Stomach (tissue), 8 donors: ENCODE measurements at regions not wholly inside any gene's neighbourhood (a gene's known extent, or its start where the extent isn't known, plus 50 kb on each side); places are given as distances from the start of the nearest gene placed in this dataset.

Experiments used
- DNase-seq, 2 donors: peaks; one replicate each; pipeline versions ENCODE4 v3.0.0 to v3.0.0-alpha.2; 2013 to 2019
- H3K27ac ChIP-seq, 5 donors: fragments of 200-600 bp in 4 of 5; sonication (generic) in 4 of 5; one replicate each; pipeline ENCODE4 v1.5.1; 2013 to 2019; ENCODE audit warnings: mild to moderate bottlenecking in 1 of 5, moderate library complexity in 1 of 5
- H3K27me3 ChIP-seq, 3 donors: fragments of 200-600 bp; sonication (generic); one replicate each; pipeline ENCODE4 v1.5.1; 2017 to 2019; ENCODE audit warnings: mixed run types in 1 of 3
- H3K36me3 ChIP-seq, 4 donors: fragments of 200-600 bp; sonication (generic); 1 replicate in 3 of 4; 2 replicates in 1 of 4; pipeline ENCODE4 v1.5.1; 2016 to 2019
- H3K4me1 ChIP-seq, 4 donors: fragments of 200-600 bp; sonication (generic); one replicate each; pipeline ENCODE4 v1.5.1; 2016 to 2019
- H3K4me3 ChIP-seq, 4 donors: fragments of 200-600 bp; sonication (generic) in 3 of 4; one replicate each; pipeline ENCODE4 v1.5.1; 2016 to 2019; ENCODE audit warnings: mild to moderate bottlenecking in 1 of 4
- H3K9me3 ChIP-seq, 4 donors: fragments of 200-600 bp; sonication (generic); one replicate each; pipeline ENCODE4 v1.5.1; 2016 to 2019
- EP300 ChIP-seq: sonication (generic); formaldehyde crosslinking; IDR thresholded peaks from one replicate; pipeline ENCODE4 v1.6.1; 2017; ENCODE audit warnings: antibody characterized with exemption
- POLR2A ChIP-seq, 4 donors: fragments of 450-650 bp; IDR thresholded peaks; one replicate each; pipeline ENCODE4 v1.6.1; 2016; ENCODE audit warnings: antibody characterized with exemption in 4 of 4, control low read depth in 2 of 4, mild to moderate bottlenecking in 1 of 4, moderate library complexity in 1 of 4
- POLR2AphosphoS5 ChIP-seq, 3 donors: sonication (generic); formaldehyde crosslinking; IDR thresholded peaks; one replicate each; pipeline ENCODE4 v1.6.1; 2016; ENCODE audit warnings: antibody characterized with exemption in 3 of 3
- WGBS, 5 donors: extraction: QIAGEN DNeasy Blood & Tissue Kit in 3 of 5; methylation state at CpG; one replicate each; pipeline versions ENCODE4 v1.1.5 to v1.1.7; 2013 to 2018; 5-methylcytosine and 5-hydroxymethylcytosine counted together
- intact Hi-C: fragments of 100-400 bp; cut with DNase I; formaldehyde crosslinking; loops from one replicate; pipeline ENCODE4 v1.15.1; 2023; ENCODE audit warnings: low total_unique reads
- TF ChIP-seq, protein P1 (sequence below), 7 experiments: fragments of 450-650 bp in 4 of 7; fragments of 200-600 bp in 3 of 7; sonication (generic) in 3 of 7; IDR thresholded peaks; one replicate each; pipeline ENCODE4 v1.5.1; 2016 to 2019; ENCODE audit warnings: antibody characterized with exemption in 7 of 7, control low read depth in 2 of 7, mild to moderate bottlenecking in 1 of 7
- donor health status: healthy with polysubstance abuse.
- donor health status: Bipolar disorder and iron deficiency.
- donor health status: healthy.

DNA sequence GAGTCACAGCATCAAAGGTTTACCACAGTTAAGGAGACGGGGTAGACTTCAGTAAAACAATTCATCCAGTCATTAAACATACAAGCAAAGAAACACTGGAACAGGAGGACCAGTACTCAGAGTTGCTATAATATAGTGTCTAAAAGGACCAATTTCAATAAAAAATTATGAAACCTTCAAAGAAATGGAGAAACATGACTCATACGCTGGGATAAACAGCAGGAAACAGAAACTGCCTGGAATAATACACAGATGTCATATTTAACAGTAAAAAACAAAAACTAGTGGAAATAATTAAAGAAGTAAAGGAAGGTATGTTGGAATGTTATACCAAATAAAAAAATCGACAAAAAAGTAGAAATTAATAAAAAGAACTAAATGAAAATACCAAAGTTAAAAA, 1075.9 kb downstream of the NR2F1-AS1 start:
- TF ChIP-seq EP300 (no peak), POLR2AphosphoS5 (IDR thresholded peaks at IDR 0.05) (no peak), POLR2A (IDR thresholded peaks at IDR 0.05) (no peak)
- TF ChIP-seq, protein P1, sequence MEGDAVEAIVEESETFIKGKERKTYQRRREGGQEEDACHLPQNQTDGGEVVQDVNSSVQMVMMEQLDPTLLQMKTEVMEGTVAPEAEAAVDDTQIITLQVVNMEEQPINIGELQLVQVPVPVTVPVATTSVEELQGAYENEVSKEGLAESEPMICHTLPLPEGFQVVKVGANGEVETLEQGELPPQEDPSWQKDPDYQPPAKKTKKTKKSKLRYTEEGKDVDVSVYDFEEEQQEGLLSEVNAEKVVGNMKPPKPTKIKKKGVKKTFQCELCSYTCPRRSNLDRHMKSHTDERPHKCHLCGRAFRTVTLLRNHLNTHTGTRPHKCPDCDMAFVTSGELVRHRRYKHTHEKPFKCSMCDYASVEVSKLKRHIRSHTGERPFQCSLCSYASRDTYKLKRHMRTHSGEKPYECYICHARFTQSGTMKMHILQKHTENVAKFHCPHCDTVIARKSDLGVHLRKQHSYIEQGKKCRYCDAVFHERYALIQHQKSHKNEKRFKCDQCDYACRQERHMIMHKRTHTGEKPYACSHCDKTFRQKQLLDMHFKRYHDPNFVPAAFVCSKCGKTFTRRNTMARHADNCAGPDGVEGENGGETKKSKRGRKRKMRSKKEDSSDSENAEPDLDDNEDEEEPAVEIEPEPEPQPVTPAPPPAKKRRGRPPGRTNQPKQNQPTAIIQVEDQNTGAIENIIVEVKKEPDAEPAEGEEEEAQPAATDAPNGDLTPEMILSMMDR (IDR thresholded peaks at IDR 0.05): no peak
- no peaks in the 10 kb centered on the region for H3K36me3 ChIP-seq
- intact Hi-C loops: no loop called here
- no peak overlapping the region for H3K27ac ChIP-seq
- WGBS, 5 donors: 78 to 88% (median 84%) methylated on average over 3 of the region's 3 CpGs
- H3K4me1 ChIP-seq: no peaks in the 10 kb centered on the region
- peaks cover 2 to 25% (median 18%) of the 10 kb centered on the region in 4 donors for H3K9me3 ChIP-seq
- H3K27me3 ChIP-seq: no peaks in the 10 kb centered on the region
- no peak overlapping the region for H3K4me3 ChIP-seq
- no peak for DNase-seq

DNA sequence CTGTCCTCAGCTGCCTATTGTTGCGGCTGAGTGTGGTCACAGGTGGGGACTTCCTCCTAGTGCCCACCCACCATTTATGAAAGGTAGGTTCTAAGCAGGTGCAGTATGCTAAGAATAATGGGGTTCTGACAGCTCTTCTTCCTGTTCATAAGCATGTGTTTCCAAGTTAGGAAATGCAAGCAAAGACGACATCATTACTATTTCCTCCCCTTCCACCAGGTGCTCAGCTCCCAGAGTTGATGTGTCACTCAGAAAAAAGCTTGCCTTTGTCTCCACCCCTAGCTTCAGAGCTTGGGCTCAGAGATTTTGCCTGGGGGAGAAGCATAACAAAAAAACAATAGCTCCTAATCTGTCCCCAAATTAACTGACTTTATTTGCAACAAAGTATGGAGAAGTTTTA, 1076.7 kb downstream of the NR2F1-AS1 start:
- Histone ChIP-seq H3K4me3 (no peak overlapping the region), H3K27me3 (no peaks in the 10 kb centered on the region), H3K9me3 (peaks cover 0 to 17% (median 10%) of the 10 kb centered on the region in 4 donors), H3K27ac (no peak overlapping the region), H3K36me3 (no peaks in the 10 kb centered on the region), H3K4me1 (no peaks in the 10 kb centered on the region)
- no peak for TF ChIP-seq POLR2A (IDR thresholded peaks at IDR 0.05)
- TF ChIP-seq, protein P1 (IDR thresholded peaks at IDR 0.05): no peak
- TF ChIP-seq POLR2AphosphoS5 (IDR thresholded peaks at IDR 0.05): no peak
- TF ChIP-seq EP300: no peak
- WGBS, 5 donors: 64 to 78% (median 68%) methylated on average over 2 of the region's 2 CpGs
- no peak for DNase-seq
- intact Hi-C loops: no loop called here

DNA sequence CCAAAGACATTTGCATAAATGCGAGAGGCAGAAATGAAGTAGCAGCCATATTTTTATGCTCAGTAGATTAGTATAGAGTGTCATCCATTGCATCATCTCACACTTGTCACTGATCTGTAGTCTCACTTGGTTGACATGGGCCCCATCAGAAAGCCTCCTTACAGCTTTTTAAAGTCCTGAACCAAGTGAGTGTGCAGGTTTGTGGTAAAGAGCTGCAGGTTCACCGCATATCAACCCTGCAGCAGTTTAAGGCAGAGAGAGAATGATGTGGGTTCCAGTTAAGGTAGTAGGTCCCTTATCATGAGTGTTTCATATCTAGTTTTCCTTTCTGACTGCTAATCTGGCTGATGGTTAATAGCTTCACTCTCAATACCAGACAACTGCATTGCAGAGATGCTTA, 1080.3 kb downstream of the NR2F1-AS1 start:
- intact Hi-C loops: no loop called here
- WGBS, 5 donors: 95 to 98% (median 97%) methylated on average over 2 of the region's 2 CpGs
- H3K4me3 ChIP-seq: no peak overlapping the region
- no peaks in the 10 kb centered on the region for H3K27me3 ChIP-seq
- no peaks in the 10 kb centered on the region for H3K9me3 ChIP-seq
- H3K4me1 ChIP-seq: no peaks in the 10 kb centered on the region
- no peak for DNase-seq
- TF ChIP-seq, protein P1 (IDR thresholded peaks at IDR 0.05): no peak
- no peak for TF ChIP-seq POLR2AphosphoS5 (IDR thresholded peaks at IDR 0.05)
- TF ChIP-seq POLR2A (IDR thresholded peaks at IDR 0.05): no peak
- no peak for TF ChIP-seq EP300
- no peaks in the 10 kb centered on the region for H3K36me3 ChIP-seq
- no peak overlapping the region for H3K27ac ChIP-seq

DNA sequence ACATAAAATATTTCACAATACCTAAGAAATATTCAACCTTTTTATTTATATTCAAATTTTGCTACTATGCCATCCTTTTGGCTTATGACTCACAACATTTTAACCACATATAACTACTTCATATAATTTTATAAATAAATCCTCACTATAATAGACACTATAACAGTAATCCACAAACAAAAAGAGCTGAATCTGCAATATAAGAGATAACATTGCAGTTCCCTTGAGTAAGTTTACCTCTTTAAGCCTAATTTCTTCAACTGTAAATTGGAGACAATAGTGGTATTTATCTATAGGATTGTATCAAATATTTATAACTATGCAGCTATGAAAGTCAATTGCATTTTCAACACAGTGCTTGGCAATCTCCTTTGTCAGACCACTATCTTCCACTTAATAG, 1084.5 kb downstream of the NR2F1-AS1 start:
- TF ChIP-seq, protein P1 (IDR thresholded peaks at IDR 0.05): no peak
- TF ChIP-seq POLR2AphosphoS5 (IDR thresholded peaks at IDR 0.05): no peak
- TF ChIP-seq POLR2A (IDR thresholded peaks at IDR 0.05): no peak
- no peak for TF ChIP-seq EP300
- H3K36me3 ChIP-seq: no peaks in the 10 kb centered on the region
- no peaks in the 10 kb centered on the region for H3K9me3 ChIP-seq
- DNase-seq: no peak
- no peak overlapping the region for H3K4me3 ChIP-seq
- H3K27ac ChIP-seq: no peak overlapping the region
- H3K4me1 ChIP-seq: peaks cover 0 to 7% (median 0%) of the 10 kb centered on the region in 4 donors
- H3K27me3 ChIP-seq: no peaks in the 10 kb centered on the region
- intact Hi-C loops: no loop called here
